Pancreas (tissue), 10 donors: ENCODE measurements at regions not wholly inside any gene's neighbourhood (a gene's known extent, or its start where the extent isn't known, plus 50 kb on each side); places are given as distances from the start of the nearest gene placed in this dataset.
A peak's percentile ranks its signal among the peaks of the same experiment; 100 is the strongest.

Source experiments
- ATAC-seq, 4 donors: fragments of 200-7000 bp; cut with Tn5 transposase; one replicate each; pipeline versions ENCODE4 v1.8.0 to v1.9.1; 2020; ENCODE audit warnings: mild to moderate bottlenecking in 4 of 4, moderate library complexity in 4 of 4
- DNase-seq, 6 donors: peaks; one replicate each; pipeline ENCODE4 v3.0.0-alpha.2; 2020
- FAIRE-seq: peaks from 2 replicates; lab custom pipeline; 2012; peaks lifted over from hg19 to GRCh38; lab: Jason Lieb, UNC
- H3K27ac ChIP-seq, 4 donors: fragments of 200-600 bp; sonication (generic); 1 replicate in 3 of 4; 2 replicates in 1 of 4; pipeline versions ENCODE4 v1.5.0 to v1.8.0; 2020
- H3K27me3 ChIP-seq, 4 donors: fragments of 200-600 bp; one replicate each; pipeline ENCODE4 v1.8.0; 2021
- H3K36me3 ChIP-seq, 3 donors: fragments of 200-600 bp; sonication (generic) in 1 of 3; one replicate each; pipeline versions ENCODE4 v1.5.0 to v1.8.0; 2020 to 2021
- H3K4me1 ChIP-seq, 3 donors: fragments of 200-600 bp; one replicate each; pipeline ENCODE4 v1.8.0; 2021
- H3K4me3 ChIP-seq, 4 donors: fragments of 200-600 bp; sonication (generic) in 2 of 4; one replicate each; pipeline versions ENCODE4 v1.5.0 to v1.8.0; 2020 to 2021
- H3K9me3 ChIP-seq, 4 donors: fragments of 200-600 bp; one replicate each; pipeline ENCODE4 v1.8.0; 2021
- WGBS, 2 donors: extraction: QIAGEN DNeasy Blood & Tissue Kit; methylation state at CpG; one replicate each; pipeline ENCODE4 v1.1.7; 2013; 5-methylcytosine and 5-hydroxymethylcytosine counted together
- intact Hi-C, 3 donors: fragments of 100-400 bp; cut with DNase I; formaldehyde crosslinking; loops; one replicate each; pipeline versions ENCODE4 v1.11.1 to v1.14.2; 2022
- TF ChIP-seq, protein P1 (sequence below), 4 donors: fragments of 200-600 bp; sonication (generic) in 3 of 4; IDR thresholded peaks; one replicate each; pipeline versions ENCODE4 v1.5.0 to v1.8.0; 2021; ENCODE audit warnings: antibody characterized with exemption in 4 of 4
- donor health status: healthy with polysubstance abuse.
- donor health status: DM: no; HTN: no; CAD: no; lungs with moderate emphysema.
- donor health status: DM: no; HTN: no; CAD: no.
- donor health status: control.
- donor health status: control.
- donor health status: Bipolar disorder and iron deficiency.
- donor health status: DM: yes; HTN: yes; CAD: no.
- donor health status: DM: no; HTN: no; CAD: no.
- donor health status: DM: no; HTN: no; CAD: no.
- donor health status: DM: yes; HTN: yes; CAD: no.

DNA sequence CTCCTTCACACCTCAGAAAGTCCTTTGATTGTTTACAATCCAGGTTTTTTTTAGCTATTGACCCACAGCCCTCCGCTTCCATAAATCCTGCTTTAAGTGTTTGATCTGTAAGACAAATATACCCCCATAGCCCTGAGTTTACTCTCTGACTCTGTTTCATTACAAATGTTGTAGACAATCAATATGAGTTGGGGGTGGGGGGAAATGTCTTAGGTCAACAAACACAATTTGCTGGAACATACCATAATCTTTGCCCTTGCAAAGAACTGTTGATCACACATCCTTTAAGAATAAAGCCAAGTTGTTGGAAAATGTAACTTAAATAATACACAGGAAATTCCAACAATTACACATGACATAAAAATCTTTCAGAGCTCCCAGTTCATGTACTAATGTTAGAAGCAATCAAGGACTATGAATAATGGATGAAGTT is 301.8 kb upstream of the SEMA6D start:
- Histone ChIP-seq H3K36me3 (no peaks in the 10 kb centered on the region), H3K27ac (no peak overlapping the region), H3K4me1 (no peaks in the 10 kb centered on the region), H3K4me3 (no peak overlapping the region), H3K9me3 (no peaks in the 10 kb centered on the region), H3K27me3 (no peaks in the 10 kb centered on the region)
- intact Hi-C loops: no loop called here
- FAIRE-seq (no peak), DNase-seq (no peak), ATAC-seq (no peak)
- 42 to 51% methylated on average over 1 of the region's 1 CpG for WGBS, 2 donors
- TF ChIP-seq, protein P1, sequence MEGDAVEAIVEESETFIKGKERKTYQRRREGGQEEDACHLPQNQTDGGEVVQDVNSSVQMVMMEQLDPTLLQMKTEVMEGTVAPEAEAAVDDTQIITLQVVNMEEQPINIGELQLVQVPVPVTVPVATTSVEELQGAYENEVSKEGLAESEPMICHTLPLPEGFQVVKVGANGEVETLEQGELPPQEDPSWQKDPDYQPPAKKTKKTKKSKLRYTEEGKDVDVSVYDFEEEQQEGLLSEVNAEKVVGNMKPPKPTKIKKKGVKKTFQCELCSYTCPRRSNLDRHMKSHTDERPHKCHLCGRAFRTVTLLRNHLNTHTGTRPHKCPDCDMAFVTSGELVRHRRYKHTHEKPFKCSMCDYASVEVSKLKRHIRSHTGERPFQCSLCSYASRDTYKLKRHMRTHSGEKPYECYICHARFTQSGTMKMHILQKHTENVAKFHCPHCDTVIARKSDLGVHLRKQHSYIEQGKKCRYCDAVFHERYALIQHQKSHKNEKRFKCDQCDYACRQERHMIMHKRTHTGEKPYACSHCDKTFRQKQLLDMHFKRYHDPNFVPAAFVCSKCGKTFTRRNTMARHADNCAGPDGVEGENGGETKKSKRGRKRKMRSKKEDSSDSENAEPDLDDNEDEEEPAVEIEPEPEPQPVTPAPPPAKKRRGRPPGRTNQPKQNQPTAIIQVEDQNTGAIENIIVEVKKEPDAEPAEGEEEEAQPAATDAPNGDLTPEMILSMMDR (IDR thresholded peaks at IDR 0.05): no peak

DNA sequence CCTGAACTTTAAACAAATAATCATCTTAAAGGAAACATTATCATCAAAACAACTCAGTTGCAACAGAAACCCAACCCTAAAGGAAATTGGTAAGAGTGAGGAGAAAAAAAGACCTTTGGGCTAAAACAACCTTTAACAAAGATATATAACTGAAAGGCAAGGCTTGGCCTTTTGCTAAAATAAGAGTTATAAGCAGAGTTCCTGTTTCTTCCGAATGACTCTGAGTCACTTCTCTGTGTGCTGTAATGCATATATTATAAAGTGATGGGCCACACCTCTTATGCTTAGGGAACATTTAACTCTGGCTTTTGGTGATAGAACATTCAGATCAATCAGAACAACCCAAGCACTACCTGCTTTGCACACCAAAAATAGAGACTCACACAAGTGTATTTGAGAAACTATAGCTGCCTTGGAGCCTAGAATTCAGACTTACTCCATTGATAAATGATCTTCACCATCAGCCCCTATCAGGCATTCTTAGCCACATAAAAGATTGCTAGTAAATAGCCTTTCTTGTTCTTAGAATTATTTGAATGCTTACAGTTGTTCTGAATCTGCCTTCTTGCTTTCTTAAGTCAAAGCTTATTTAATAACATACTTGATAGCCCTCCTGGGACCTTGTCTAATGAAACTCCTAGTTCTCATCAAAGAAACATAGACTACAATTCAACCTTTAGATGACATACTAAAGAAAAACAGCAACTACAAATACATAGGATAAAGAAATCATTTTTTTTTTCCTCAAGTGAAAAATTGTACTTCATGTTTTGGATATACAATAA is 294.2 kb upstream of the SEMA6D start:
- intact Hi-C loops: no loop called here
- ATAC-seq: no peak

DNA sequence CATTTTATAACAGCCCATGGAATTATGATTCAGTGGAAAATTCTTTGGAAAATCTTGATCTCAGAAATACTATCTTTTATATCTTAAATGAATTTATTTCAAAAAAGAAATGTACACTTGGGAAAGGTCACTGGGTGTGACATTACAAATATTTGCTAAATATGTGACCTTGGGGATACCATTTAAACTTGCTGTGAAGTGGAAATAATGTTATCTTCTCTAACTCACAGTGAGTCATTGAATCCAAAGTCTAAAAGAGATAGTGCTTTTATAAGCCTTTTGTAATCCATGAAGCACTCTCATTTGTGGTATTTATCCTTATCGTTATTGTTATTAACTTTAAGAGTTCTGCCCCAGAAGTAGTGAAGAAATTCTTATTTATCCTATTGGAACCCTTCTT is 289.8 kb upstream of the SEMA6D start:
- Histone ChIP-seq H3K4me1 (no peaks in the 10 kb centered on the region), H3K9me3 (no peaks in the 10 kb centered on the region), H3K27ac (no peak overlapping the region), H3K4me3 (no peak overlapping the region), H3K36me3 (no peaks in the 10 kb centered on the region), H3K27me3 (no peaks in the 10 kb centered on the region)
- TF ChIP-seq, protein P1 (IDR thresholded peaks at IDR 0.05): no peak
- DNase-seq (no peak), FAIRE-seq (no peak), ATAC-seq (peak in 1 of 4 donors; percentile 62)
- WGBS, 2 donors: 15 to 21% methylated on average over 1 of the region's 1 CpG
- intact Hi-C loops: no loop called here

More for the DNA sequence above, 294.2 kb upstream of the SEMA6D start:
- FAIRE-seq (no peak), DNase-seq (no peak)
- H3K36me3 ChIP-seq: no peaks in the 10 kb centered on the region
- WGBS, 2 donors: 73% methylated on average over 1 of the region's 1 CpG
- no peaks in the 10 kb centered on the region for H3K27me3 ChIP-seq
- H3K4me1 ChIP-seq: no peaks in the 10 kb centered on the region
- H3K27ac ChIP-seq: no peak overlapping the region
- TF ChIP-seq, protein P1 (IDR thresholded peaks at IDR 0.05): no peak
- H3K9me3 ChIP-seq: no peaks in the 10 kb centered on the region
- no peak overlapping the region for H3K4me3 ChIP-seq

DNA sequence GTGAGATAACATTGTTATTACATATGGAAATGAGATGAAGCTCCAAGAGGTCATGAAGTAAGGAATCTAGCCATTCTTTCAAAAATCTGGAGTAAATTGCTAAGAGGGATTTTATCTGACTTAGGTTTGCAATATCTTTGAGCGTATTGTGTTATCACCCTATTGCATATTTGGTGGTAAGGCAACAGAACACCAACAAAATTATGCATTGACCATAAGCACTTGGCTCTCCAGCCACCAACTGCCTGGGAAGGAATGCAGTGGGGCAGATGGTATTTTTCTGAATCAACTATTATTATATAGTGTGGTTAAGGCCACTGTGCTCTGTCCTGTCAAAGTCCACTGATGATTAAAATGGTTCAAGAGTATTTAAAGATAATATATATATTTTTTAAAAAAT is 287.9 kb upstream of the SEMA6D start:
- WGBS, 2 donors: 68 to 77% methylated on average over 1 of the region's 1 CpG
- ATAC-seq (no peak), DNase-seq (no peak), FAIRE-seq (no peak)
- H3K27me3 ChIP-seq: no peaks in the 10 kb centered on the region
- H3K9me3 ChIP-seq: no peaks in the 10 kb centered on the region
- H3K4me1 ChIP-seq: no peaks in the 10 kb centered on the region
- intact Hi-C loops: no loop called here
- no peak overlapping the region for H3K4me3 ChIP-seq
- H3K27ac ChIP-seq: no peak overlapping the region
- TF ChIP-seq, protein P1 (IDR thresholded peaks at IDR 0.05): no peak
- H3K36me3 ChIP-seq: no peaks in the 10 kb centered on the region

DNA sequence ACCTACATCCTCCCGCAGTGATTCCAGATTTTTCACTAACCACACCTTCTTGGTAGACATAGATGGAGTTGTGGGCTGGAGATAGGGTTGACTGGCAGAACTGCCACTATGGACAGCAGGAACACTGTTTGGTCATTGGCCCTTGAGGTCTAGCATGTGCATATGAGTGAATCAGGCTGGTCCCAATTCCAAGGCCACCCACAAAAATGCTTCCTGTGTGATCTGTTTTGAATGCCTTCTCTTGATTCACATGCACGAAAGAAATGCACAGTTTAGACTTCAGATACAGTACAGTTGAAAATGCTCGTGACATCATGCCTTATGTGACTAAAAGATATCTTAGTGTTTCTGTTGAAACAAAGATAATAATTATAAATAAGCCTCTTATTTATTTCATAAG is 285.8 kb upstream of the SEMA6D start:
- Histone ChIP-seq H3K27ac (no peak overlapping the region), H3K4me1 (no peaks in the 10 kb centered on the region), H3K27me3 (no peaks in the 10 kb centered on the region), H3K36me3 (no peaks in the 10 kb centered on the region), H3K9me3 (no peaks in the 10 kb centered on the region), H3K4me3 (no peak overlapping the region)
- 81 to 89% methylated on average over 3 of the region's 3 CpGs for WGBS, 2 donors
- ATAC-seq (no peak), FAIRE-seq (no peak), DNase-seq (no peak)
- TF ChIP-seq, protein P1 (IDR thresholded peaks at IDR 0.05): no peak
- intact Hi-C loops: no loop called here
